Panc1 (cell line): ENCODE measurements at regions not wholly inside any gene's neighbourhood (a gene's known extent, or its start where the extent isn't known, plus 50 kb on each side); places are given as distances from the start of the nearest gene placed in this dataset.

Source experiments
- POLR2AphosphoS5 ChIP-seq: IDR thresholded peaks from 2 replicates; pipeline ENCODE4 v1.6.1; 2012; ENCODE audit warnings: mild to moderate bottlenecking, low read depth, low read length, moderate library complexity
- SIN3A ChIP-seq: IDR thresholded peaks from 2 replicates; pipeline ENCODE4 v1.6.1; 2012; ENCODE audit warnings: low read depth, mild to moderate bottlenecking, low read length, moderate library complexity, borderline replicate concordance; ENCODE audit not compliant: insufficient read depth
- TCF7L2 ChIP-seq: IDR thresholded peaks from 2 replicates; pipeline ENCODE4 v1.6.1; 2011; ENCODE audit warnings: mild to moderate bottlenecking, low read depth, low read length, inconsistent platforms
- TF ChIP-seq, protein P1 (sequence below): fragments of 450-650 bp; IDR thresholded peaks from 2 replicates; pipeline ENCODE4 v1.5.1; 2017; ENCODE audit warnings: mild to moderate bottlenecking

- TF ChIP-seq, protein P1, sequence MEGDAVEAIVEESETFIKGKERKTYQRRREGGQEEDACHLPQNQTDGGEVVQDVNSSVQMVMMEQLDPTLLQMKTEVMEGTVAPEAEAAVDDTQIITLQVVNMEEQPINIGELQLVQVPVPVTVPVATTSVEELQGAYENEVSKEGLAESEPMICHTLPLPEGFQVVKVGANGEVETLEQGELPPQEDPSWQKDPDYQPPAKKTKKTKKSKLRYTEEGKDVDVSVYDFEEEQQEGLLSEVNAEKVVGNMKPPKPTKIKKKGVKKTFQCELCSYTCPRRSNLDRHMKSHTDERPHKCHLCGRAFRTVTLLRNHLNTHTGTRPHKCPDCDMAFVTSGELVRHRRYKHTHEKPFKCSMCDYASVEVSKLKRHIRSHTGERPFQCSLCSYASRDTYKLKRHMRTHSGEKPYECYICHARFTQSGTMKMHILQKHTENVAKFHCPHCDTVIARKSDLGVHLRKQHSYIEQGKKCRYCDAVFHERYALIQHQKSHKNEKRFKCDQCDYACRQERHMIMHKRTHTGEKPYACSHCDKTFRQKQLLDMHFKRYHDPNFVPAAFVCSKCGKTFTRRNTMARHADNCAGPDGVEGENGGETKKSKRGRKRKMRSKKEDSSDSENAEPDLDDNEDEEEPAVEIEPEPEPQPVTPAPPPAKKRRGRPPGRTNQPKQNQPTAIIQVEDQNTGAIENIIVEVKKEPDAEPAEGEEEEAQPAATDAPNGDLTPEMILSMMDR, result no peak; the same call in 1 of the 2 replicates
- TF ChIP-seq SIN3A (no peak), POLR2AphosphoS5 (no peak), TCF7L2 (no peak)
Measured at GRCh38 chr5:118060833-118061232, 927.5 kb downstream of the DTWD2 start.
